Lower lobe of right lung (tissue), 2 donors: ENCODE measurements at regions not wholly inside any gene's neighbourhood (a gene's known extent, or its start where the extent isn't known, plus 50 kb on each side); places are given as distances from the start of the nearest gene placed in this dataset.

Source experiments
- ATAC-seq, 2 donors: fragments of 200-7000 bp; cut with Tn5 transposase; one replicate each; pipeline ENCODE4 v1.9.1; 2020 to 2022; ENCODE audit warnings: mild to moderate bottlenecking in 2 of 2, moderate library complexity in 2 of 2
- DNase-seq: peaks from one replicate; pipeline ENCODE4 v3.0.0-alpha.2; 2020
- H3K27ac ChIP-seq: fragments of 200-600 bp; one replicate; pipeline ENCODE4 v1.8.0; 2022
- H3K27me3 ChIP-seq: fragments of 200-600 bp; one replicate; pipeline ENCODE4 v1.8.0; 2022; ENCODE audit warnings: low read depth
- H3K36me3 ChIP-seq: fragments of 200-600 bp; one replicate; pipeline ENCODE4 v1.8.0; 2022; ENCODE audit warnings: mild to moderate bottlenecking
- H3K4me1 ChIP-seq: fragments of 200-600 bp; one replicate; pipeline ENCODE4 v1.8.0; 2022
- H3K4me3 ChIP-seq: fragments of 200-600 bp; one replicate; pipeline ENCODE4 v1.8.0; 2022; ENCODE audit warnings: mild to moderate bottlenecking
- H3K9me3 ChIP-seq: fragments of 200-600 bp; one replicate; pipeline ENCODE4 v1.8.0; 2022
- CTCF ChIP-seq: fragments of 200-600 bp; IDR thresholded peaks from one replicate; pipeline ENCODE4 v1.8.0; 2022; ENCODE audit warnings: antibody characterized with exemption, mild to moderate bottlenecking
- intact Hi-C: fragments of 100-400 bp; cut with DNase I; formaldehyde crosslinking; loops from one replicate; pipeline ENCODE4 v1.11.0; 2022
- donor health status: DM: no; HTN: yes; CAD: no; lungs with severe emphysema.

GRCh38 chr20:48092596-48093280 lies 307.5 kb upstream of the SULF2 start:
- TF ChIP-seq CTCF, result no peak
- H3K4me3 ChIP-seq, result no peak overlapping the region
- intact Hi-C loops, result no loop called here
- H3K4me1 ChIP-seq, result no peaks in the 10 kb centered on the region
- ATAC-seq, result no peak
- no peak for DNase-seq
- H3K27ac ChIP-seq, result no peak overlapping the region
- H3K27me3 ChIP-seq, result peaks cover 6% of the 10 kb centered on the region
- no peaks in the 10 kb centered on the region for H3K36me3 ChIP-seq
- no peaks in the 10 kb centered on the region for H3K9me3 ChIP-seq

- no peak for TF ChIP-seq CTCF
- Histone ChIP-seq H3K4me3 (no peak overlapping the region), H3K9me3 (no peaks in the 10 kb centered on the region), H3K36me3 (no peaks in the 10 kb centered on the region), H3K27ac (no peak overlapping the region), H3K27me3 (peaks cover 12% of the 10 kb centered on the region), H3K4me1 (no peaks in the 10 kb centered on the region)
- ATAC-seq (no peak), DNase-seq (no peak)
- intact Hi-C loops, result no loop called here
Observed at GRCh38 chr20:48090784-48091183, 305.5 kb upstream of the SULF2 start.

DNA sequence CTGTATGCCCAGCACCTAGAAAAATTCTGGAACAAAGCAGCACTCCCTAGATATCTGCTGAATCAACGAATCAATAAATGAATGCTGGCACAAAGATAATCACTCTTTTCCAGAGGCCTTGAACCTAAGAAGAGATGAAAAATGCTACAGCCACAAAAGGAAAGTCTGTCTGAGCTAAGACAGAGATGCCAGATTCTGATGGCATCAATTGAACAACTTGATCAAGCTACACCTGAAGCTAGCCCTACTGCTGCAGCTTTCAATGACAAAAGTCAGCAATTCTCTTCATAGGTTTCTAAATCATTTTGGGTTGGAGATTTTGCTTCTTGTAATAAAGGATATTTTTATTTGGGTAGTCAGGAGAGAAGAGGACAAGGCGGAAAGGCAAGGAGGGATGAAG lies 305.0 kb upstream of the SULF2 start:
- no peak for ATAC-seq
- intact Hi-C loops, result no loop called here
- TF ChIP-seq CTCF, result no peak

DNA sequence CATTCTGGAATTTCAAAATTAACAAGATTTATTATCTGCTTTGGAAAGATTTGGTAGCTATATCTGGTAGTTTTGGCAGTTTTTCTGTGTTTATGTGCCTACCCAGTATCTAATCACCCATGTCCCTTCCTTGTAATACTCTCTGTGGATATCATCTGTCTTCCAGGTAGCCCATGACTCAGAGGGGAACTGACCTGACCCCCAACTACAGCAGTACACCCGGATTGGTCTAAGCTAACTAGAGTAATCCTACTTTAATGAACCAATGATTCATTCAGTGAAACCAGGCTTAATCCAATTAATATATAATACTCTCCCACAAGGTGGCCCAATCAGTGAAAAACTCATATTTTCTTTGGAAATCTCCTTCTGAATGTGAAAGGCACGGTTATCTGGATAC lies 295.3 kb upstream of the SULF2 start:
- Histone ChIP-seq H3K27me3 (no peaks in the 10 kb centered on the region), H3K4me3 (no peak overlapping the region), H3K36me3 (no peaks in the 10 kb centered on the region), H3K9me3 (no peaks in the 10 kb centered on the region), H3K4me1 (no peaks in the 10 kb centered on the region), H3K27ac (no peak overlapping the region)
- DNase-seq, result no peak
- TF ChIP-seq CTCF, result no peak
- intact Hi-C loops, result no loop called here
- no peak for ATAC-seq

More for the DNA sequence above, 305.0 kb upstream of the SULF2 start:
- DNase-seq, result no peak
- no peaks in the 10 kb centered on the region for H3K4me1 ChIP-seq
- H3K27ac ChIP-seq, result no peak overlapping the region
- H3K4me3 ChIP-seq, result no peak overlapping the region
- no peaks in the 10 kb centered on the region for H3K9me3 ChIP-seq
- no peaks in the 10 kb centered on the region for H3K36me3 ChIP-seq
- peaks cover 12% of the 10 kb centered on the region for H3K27me3 ChIP-seq

DNA sequence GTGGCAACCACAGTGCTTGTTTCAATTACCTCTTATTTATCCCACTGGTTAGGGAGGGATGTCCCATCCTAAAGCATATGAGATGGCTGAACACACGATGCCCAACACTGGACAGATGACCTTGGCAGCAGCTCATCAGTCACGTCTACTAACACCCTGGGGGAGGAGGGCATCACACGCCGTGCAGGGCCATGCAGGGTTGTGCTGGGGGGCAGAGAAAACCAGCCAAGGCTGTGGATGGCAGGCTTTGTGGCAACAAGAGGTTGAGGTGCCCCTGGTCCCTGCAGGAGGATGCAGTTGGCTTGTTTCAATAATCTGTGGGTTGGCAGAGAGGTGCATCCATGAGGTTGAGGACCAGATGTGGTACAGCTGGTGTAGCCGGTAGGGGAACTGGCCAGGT lies 293.7 kb upstream of the SULF2 start:
- no peaks in the 10 kb centered on the region for H3K4me1 ChIP-seq
- DNase-seq, result no peak
- H3K4me3 ChIP-seq, result no peak overlapping the region
- intact Hi-C loops, result no loop called here
- no peak for TF ChIP-seq CTCF
- ATAC-seq, result no peak
- H3K27ac ChIP-seq, result no peak overlapping the region
- no peaks in the 10 kb centered on the region for H3K9me3 ChIP-seq
- H3K27me3 ChIP-seq, result no peaks in the 10 kb centered on the region
- no peaks in the 10 kb centered on the region for H3K36me3 ChIP-seq
